HFFc6 (cell line): ENCODE measurements at regions not wholly inside any gene's neighbourhood (a gene's known extent, or its start where the extent isn't known, plus 50 kb on each side); places are given as distances from the start of the nearest gene placed in this dataset.

Experiments used
- DNase-seq: peaks from one replicate; pipeline ENCODE4 v3.0.0-alpha.2; 2018
- H3K27ac Mint-ChIP-seq: 2 replicates; pipeline ENCODE4 v1.8.0; 2020; ENCODE audit warnings: mild to moderate bottlenecking, mixed read lengths
- H3K27me3 Mint-ChIP-seq: 2 replicates; pipeline ENCODE4 v1.8.0; 2021; ENCODE audit warnings: mild to moderate bottlenecking, moderate library complexity, mixed read lengths; ENCODE audit not compliant: insufficient read depth
- H3K36me3 Mint-ChIP-seq: 2 replicates; pipeline ENCODE4 v1.8.0; 2021; ENCODE audit warnings: low read depth, mixed read lengths
- H3K4me1 Mint-ChIP-seq: 2 replicates; pipeline ENCODE4 v1.8.0; 2020; ENCODE audit warnings: low read depth, mixed read lengths
- H3K4me3 Mint-ChIP-seq: 2 replicates; pipeline ENCODE4 v1.8.0; 2020; ENCODE audit warnings: mild to moderate bottlenecking, moderate library complexity, mixed read lengths
- H3K9me3 Mint-ChIP-seq: 2 replicates; pipeline ENCODE4 v1.8.0; 2020; ENCODE audit warnings: mild to moderate bottlenecking, mixed read lengths
- TF ChIP-seq, protein P1 (sequence below): fragments of 200-600 bp; sonication (generic); IDR thresholded peaks from 2 replicates; pipeline ENCODE4 v1.5.0; 2021; ENCODE audit warnings: antibody characterized with exemption, mild to moderate bottlenecking

- no peak overlapping the region for H3K27ac Mint-ChIP-seq
- no peaks in the 10 kb centered on the region for H3K36me3 Mint-ChIP-seq
- H3K9me3 Mint-ChIP-seq, result peaks cover 60% of the 10 kb centered on the region
- no peaks in the 10 kb centered on the region for H3K4me1 Mint-ChIP-seq
- no peak overlapping the region for H3K4me3 Mint-ChIP-seq
- H3K27me3 Mint-ChIP-seq, result peaks cover 2% of the 10 kb centered on the region
- no peak for DNase-seq
- TF ChIP-seq, protein P1, sequence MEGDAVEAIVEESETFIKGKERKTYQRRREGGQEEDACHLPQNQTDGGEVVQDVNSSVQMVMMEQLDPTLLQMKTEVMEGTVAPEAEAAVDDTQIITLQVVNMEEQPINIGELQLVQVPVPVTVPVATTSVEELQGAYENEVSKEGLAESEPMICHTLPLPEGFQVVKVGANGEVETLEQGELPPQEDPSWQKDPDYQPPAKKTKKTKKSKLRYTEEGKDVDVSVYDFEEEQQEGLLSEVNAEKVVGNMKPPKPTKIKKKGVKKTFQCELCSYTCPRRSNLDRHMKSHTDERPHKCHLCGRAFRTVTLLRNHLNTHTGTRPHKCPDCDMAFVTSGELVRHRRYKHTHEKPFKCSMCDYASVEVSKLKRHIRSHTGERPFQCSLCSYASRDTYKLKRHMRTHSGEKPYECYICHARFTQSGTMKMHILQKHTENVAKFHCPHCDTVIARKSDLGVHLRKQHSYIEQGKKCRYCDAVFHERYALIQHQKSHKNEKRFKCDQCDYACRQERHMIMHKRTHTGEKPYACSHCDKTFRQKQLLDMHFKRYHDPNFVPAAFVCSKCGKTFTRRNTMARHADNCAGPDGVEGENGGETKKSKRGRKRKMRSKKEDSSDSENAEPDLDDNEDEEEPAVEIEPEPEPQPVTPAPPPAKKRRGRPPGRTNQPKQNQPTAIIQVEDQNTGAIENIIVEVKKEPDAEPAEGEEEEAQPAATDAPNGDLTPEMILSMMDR, result no peak
These were observed 687.5 kb downstream of the SORCS3 start for GRCh38 chr10:105328503-105329133.
